Ectodermal cell (in vitro differentiated cells): ENCODE measurements at regions not wholly inside any gene's neighbourhood (a gene's known extent, or its start where the extent isn't known, plus 50 kb on each side); places are given as distances from the start of the nearest gene placed in this dataset.

Source experiments
- H3K27ac ChIP-seq: 2 replicates; pipeline ENCODE4 v1.7.0; 2013; ENCODE audit warnings: mild to moderate bottlenecking, low read depth, low read length; ENCODE audit not compliant: insufficient read depth, poor library complexity, severe bottlenecking
- H3K27me3 ChIP-seq: 2 replicates; pipeline ENCODE4 v1.7.0; 2013; ENCODE audit warnings: mild to moderate bottlenecking, low read length; ENCODE audit not compliant: insufficient read depth, control insufficient read depth, poor library complexity, severe bottlenecking
- H3K36me3 ChIP-seq: one replicate; pipeline ENCODE4 v1.7.0; 2013; ENCODE audit warnings: low read length; ENCODE audit not compliant: control insufficient read depth, insufficient read depth
- H3K4me1 ChIP-seq: one replicate; pipeline ENCODE4 v1.7.0; 2013; ENCODE audit warnings: low read length; ENCODE audit not compliant: control insufficient read depth, insufficient read depth
- H3K4me3 ChIP-seq: 2 replicates; pipeline ENCODE4 v1.7.0; 2013; ENCODE audit warnings: low read depth, low read length, control low read depth; ENCODE audit not compliant: insufficient read depth
- H3K9me3 ChIP-seq: 2 replicates; pipeline ENCODE4 v1.7.0; 2013; ENCODE audit warnings: mild to moderate bottlenecking, low read length, moderate library complexity; ENCODE audit not compliant: control insufficient read depth
- WGBS, 2 experiments: methylation state at CpG; one replicate each; pipeline ENCODE4 v1.1.7; 2013; ENCODE audit warnings: missing lambda C conversion rate in 2 of 2; 5-methylcytosine and 5-hydroxymethylcytosine counted together

DNA sequence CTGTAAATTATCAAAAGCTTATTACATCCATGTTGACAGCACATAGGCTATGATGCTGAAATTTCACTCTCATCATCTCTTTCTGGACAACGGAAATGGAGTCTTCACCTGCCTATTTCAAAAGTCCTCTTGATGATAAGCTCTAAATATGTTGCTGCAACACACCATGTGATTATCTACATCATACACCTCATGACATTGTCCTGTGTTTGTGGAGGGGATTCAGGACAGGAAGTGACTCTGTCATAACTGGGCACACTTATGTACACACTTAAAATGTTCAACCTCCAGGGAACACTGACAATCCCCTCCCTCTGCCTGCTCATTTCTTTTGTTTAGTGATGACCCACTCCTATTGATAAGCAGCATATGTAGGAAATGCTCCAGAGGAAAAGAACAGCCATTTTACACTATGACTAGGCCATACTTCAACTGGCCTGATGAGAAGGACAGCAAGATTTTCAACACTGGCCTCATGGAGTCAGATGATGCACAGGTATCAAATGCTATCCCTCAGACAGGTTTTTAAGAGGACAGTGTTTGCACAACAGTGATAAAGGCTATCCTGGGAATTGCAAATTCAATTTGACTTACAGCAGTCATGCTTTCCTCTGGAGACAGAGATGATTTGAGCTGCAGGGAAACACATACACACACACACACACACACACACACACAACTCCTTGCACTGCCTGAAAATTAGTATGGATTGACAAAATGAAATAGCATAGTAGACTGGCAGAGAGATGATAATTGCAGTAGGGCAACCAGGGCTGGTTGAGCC, 163.3 kb upstream of the RASGEF1B start:
- WGBS, 2 experiments = 88 to 91% methylated on average over 1 of the region's 1 CpG
- no peaks in the 10 kb centered on the region for H3K9me3 ChIP-seq
- no peak overlapping the region for H3K4me3 ChIP-seq
- H3K36me3 ChIP-seq = no peaks in the 10 kb centered on the region
- H3K27ac ChIP-seq = no peak overlapping the region
- H3K4me1 ChIP-seq = no peaks in the 10 kb centered on the region
- no peaks in the 10 kb centered on the region for H3K27me3 ChIP-seq

- Histone ChIP-seq H3K4me1 (no peaks in the 10 kb centered on the region), H3K27me3 (no peaks in the 10 kb centered on the region), H3K27ac (no peak overlapping the region), H3K36me3 (no peaks in the 10 kb centered on the region), H3K9me3 (no peaks in the 10 kb centered on the region), H3K4me3 (no peak overlapping the region)
- 85 to 95% methylated on average over 4 of the region's 4 CpGs for WGBS, 2 experiments
These were observed 162.5 kb upstream of the RASGEF1B start for GRCh38 chr4:81634165-81634564.

- WGBS, 2 experiments = 67 to 71% methylated on average over 8 to 9 of the region's 9 CpGs
- no peak overlapping the region for H3K4me3 ChIP-seq
- no peaks in the 10 kb centered on the region for H3K36me3 ChIP-seq
- H3K27ac ChIP-seq = no peak overlapping the region
- no peaks in the 10 kb centered on the region for H3K27me3 ChIP-seq
- no peaks in the 10 kb centered on the region for H3K4me1 ChIP-seq
- no peaks in the 10 kb centered on the region for H3K9me3 ChIP-seq
These were observed 161.0 kb upstream of the RASGEF1B start for GRCh38 chr4:81632581-81633299.

DNA sequence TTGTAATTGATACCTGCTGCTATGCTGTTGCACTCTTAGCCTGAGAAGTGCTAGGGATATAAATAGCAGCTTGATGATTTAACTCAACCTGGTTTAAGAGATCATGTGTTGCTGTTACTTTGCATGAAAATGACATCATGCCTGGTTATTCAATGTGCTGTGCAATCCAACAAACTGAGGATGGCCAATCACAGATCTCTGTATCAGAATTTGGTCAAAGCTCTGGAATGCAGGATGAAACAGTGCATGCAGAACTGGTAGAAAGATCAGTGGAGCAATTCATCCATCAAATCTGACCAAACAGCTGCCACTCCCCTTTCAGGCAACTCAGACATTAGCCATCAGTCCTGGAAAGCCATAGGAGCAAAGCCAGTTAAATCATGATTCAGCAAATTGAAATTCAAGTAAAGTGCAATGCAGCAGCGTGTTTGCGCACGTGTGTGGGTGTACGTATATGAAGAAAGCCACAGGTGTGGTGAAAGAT, 160.3 kb upstream of the RASGEF1B start:
- no peaks in the 10 kb centered on the region for H3K36me3 ChIP-seq
- no peak overlapping the region for H3K27ac ChIP-seq
- H3K4me1 ChIP-seq = no peaks in the 10 kb centered on the region
- no peak overlapping the region for H3K4me3 ChIP-seq
- WGBS, 2 experiments = 93 to 96% methylated on average over 4 of the region's 4 CpGs
- H3K9me3 ChIP-seq = no peaks in the 10 kb centered on the region
- H3K27me3 ChIP-seq = no peaks in the 10 kb centered on the region

- no peak overlapping the region for H3K4me3 ChIP-seq
- H3K36me3 ChIP-seq = no peaks in the 10 kb centered on the region
- no peak overlapping the region for H3K27ac ChIP-seq
- WGBS, 2 experiments = 95 to 99% methylated on average over 3 of the region's 4 CpGs
- H3K9me3 ChIP-seq = no peaks in the 10 kb centered on the region
- no peaks in the 10 kb centered on the region for H3K27me3 ChIP-seq
- no peaks in the 10 kb centered on the region for H3K4me1 ChIP-seq
These were observed 157.7 kb upstream of the RASGEF1B start for GRCh38 chr4:81629366-81629765.

GRCh38 chr4:81628489-81628888, 156.8 kb upstream of the RASGEF1B start:
- WGBS, 2 experiments = 77 to 90% methylated on average over 3 of the region's 3 CpGs
- H3K27ac ChIP-seq = no peak overlapping the region
- H3K27me3 ChIP-seq = no peaks in the 10 kb centered on the region
- no peaks in the 10 kb centered on the region for H3K4me1 ChIP-seq
- H3K4me3 ChIP-seq = no peak overlapping the region
- no peaks in the 10 kb centered on the region for H3K36me3 ChIP-seq
- H3K9me3 ChIP-seq = no peaks in the 10 kb centered on the region

GRCh38 chr4:81627590-81627989, 155.9 kb upstream of the RASGEF1B start:
- H3K4me3 ChIP-seq = no peak overlapping the region
- no peaks in the 10 kb centered on the region for H3K36me3 ChIP-seq
- H3K27ac ChIP-seq = no peak overlapping the region
- no peaks in the 10 kb centered on the region for H3K9me3 ChIP-seq
- H3K4me1 ChIP-seq = no peaks in the 10 kb centered on the region
- 74 to 82% methylated on average over 2 of the region's 2 CpGs for WGBS, 2 experiments
- H3K27me3 ChIP-seq = no peaks in the 10 kb centered on the region

- Histone ChIP-seq H3K27me3 (no peaks in the 10 kb centered on the region), H3K4me3 (no peak overlapping the region), H3K36me3 (no peaks in the 10 kb centered on the region), H3K9me3 (no peaks in the 10 kb centered on the region), H3K27ac (no peak overlapping the region), H3K4me1 (no peaks in the 10 kb centered on the region)
- WGBS, 2 experiments = 72 to 75% methylated on average over 5 of the region's 5 CpGs
These were observed 155.1 kb upstream of the RASGEF1B start for GRCh38 chr4:81626851-81627250.

- Histone ChIP-seq H3K4me3 (no peak overlapping the region), H3K36me3 (no peaks in the 10 kb centered on the region), H3K9me3 (no peaks in the 10 kb centered on the region), H3K4me1 (no peaks in the 10 kb centered on the region), H3K27ac (no peak overlapping the region), H3K27me3 (no peaks in the 10 kb centered on the region)
- WGBS, 2 experiments = 93 to 95% methylated on average over 3 to 4 of the region's 4 CpGs
These were observed 154.0 kb upstream of the RASGEF1B start for GRCh38 chr4:81625422-81626417.
